Medulla oblongata (tissue), 1 donor: ENCODE measurements at regions not wholly inside any gene's neighbourhood (a gene's known extent, or its start where the extent isn't known, plus 50 kb on each side); places are given as distances from the start of the nearest gene placed in this dataset.

ENCODE experiments used
- DNase-seq: peaks from one replicate; pipeline ENCODE4 v3.0.0-alpha.2; 2015; ENCODE audit errors: extremely low spot score

DNA sequence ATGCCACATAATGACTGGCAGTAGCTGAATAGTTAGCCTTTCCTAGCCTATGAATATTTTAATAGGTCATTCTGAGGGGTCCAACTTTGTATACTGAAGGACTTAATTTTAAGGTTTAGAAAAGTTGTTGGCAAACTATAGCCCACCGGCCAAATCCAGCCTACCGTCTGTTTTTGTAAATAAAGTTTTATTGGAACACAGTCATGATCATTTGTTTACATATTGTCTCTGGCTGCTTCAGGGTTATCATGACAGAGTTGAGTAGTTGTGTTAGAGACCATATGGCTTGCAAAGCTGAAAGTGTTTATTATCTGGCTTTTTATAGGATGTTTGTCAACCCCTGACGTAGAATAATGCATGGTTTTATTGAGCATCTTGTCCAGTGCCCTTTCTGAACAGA is 73.4 kb downstream of the NTMT2 start:
- DNase-seq: no peak

DNA sequence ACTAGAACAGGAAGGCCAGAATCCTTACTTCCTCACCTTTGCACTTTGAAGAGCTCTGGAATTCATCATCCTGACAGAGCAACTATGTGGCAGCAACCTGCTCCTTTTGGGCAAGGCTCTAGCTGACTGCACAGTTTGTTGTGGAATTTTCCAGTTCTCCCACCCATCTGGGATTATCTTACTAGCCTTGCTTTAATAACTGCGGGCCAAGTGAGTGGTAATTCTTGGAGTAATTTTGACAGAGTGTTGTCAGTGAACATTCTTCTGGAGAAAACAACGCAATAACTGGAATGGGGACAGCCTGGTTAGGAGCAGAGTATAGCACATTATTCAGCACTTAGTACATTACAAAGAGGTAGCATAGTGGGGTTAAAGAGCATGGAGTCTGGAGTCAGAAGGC is 75.3 kb downstream of the NTMT2 start:
- no peak for DNase-seq

DNA sequence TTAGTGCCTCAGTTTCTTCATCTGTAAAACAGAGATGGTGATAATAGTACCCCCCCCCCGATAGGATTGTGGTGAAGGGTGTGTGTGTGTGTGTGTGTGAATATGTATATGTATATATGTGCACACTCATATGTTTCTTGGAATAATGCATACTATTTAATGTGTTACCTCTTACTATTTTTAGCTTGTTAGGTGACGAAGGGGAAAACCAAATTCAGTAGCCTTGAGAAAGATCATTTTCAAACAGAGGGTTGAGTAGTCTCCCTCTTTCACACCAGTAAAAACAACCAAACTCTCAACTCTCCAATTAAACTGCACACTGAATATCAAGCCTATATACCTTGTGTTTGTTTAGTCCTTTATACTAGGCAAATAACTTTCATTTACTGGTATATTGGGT is 75.7 kb downstream of the NTMT2 start:
- no peak for DNase-seq

DNA sequence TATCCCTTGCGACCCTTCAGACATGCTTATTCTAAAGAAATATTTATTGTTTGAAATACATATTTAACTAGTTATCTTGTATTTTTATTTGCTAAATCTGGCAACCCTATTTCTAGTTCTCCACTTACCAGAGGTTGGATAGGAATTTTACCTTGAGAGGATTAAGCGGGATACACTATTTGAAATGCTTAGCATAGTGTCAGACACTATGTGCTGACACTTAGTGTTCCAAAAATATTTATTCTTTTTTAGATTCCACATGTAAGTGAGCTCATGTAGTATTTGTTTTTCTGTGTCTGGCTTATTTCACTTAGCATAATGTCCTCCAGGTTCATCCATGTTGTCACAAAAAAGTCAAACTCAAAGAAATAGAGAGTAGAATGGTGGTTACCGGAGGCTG is 78.7 kb downstream of the NTMT2 start:
- DNase-seq: no peak

DNA sequence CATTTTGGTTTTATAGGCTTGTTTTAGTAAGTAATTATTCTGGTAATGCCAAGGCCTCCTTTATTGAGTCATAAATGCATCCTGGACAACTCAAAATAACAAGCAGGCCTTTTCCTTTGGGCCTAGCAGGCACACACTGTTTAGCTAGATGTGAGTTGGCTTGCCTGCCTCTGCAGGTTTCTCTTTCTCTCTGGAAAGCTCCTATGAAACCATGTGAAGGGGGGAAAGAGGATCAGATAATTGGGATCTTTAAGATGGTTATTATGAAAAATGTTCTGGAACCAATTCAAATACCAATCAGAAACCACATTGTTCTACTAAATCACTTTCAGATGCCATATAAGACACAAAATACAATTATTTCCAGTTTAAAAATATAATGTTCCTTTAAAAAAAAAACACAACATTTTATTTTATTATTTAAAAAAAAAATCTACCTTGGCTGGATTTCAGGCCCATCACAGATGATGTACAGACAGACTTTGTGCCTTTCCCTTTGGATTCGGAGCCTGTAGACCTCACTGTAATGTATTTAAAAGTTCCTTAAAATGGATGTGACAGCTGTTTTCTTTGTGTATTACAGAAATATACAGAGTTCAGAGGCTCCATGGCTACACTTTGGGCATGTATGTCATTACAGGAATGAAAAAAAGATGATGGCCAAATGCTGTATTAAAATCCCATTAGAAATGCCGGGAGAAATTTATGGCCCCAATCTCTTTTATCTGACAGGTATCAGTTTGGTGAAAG is 80.2 kb downstream of the NTMT2 start:
- DNase-seq: no peak

DNA sequence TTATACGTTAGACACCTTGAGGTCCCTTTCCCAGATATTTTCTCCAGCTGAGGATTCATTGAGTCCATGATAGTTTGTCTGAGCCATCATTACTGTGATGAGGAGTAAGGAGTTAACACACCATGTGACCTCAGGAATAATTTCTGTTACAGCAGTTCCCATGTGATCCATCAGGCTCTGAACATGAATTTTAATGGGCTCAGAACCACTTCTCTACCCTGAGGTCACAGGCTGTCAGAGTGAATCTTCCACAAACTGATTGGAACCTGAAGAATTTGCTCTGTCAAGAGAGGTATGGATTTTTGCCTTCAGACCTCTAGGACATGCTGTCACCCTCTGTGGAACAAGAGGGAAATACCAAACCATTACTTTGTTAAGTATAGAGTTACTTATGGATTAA is 81.0 kb downstream of the NTMT2 start:
- DNase-seq: no peak

DNA sequence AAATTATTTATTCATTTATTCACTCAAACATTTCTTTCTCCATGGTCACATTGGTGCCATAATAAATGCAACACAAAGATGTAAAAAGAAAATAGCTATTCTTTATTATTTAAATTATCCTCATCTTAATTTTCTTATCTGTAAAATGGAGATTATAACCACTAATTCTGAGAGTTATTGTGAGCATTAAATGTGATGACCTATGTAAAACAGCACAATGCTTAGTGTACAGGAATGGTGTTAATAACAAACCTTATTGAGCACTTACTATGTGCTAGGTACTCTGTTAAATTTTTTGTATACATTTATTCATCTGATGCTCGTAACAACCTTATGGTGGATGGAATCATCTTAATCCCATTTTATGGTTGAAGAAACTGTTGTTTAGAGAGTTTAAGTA is 84.6 kb downstream of the NTMT2 start:
- DNase-seq: no peak

DNA sequence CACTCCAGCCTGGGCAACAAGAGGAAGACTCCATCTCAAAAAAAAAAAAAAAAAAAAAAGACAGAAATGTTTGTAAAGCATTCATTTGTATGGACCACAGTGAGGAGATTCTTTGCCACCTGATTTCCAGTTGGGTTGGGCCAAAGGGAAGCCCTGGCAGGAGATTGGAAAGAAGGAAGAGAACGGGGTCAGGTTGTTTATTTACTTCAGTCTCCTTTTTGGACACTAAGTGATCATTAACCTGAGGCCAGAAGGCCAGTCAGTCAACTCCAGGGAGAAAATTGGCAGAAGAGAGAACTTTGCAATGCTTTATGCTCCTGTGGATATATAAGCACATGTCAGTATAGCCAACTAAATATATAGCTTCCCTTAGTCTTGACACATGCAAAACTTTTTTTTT is 85.9 kb downstream of the NTMT2 start:
- no peak for DNase-seq

DNA sequence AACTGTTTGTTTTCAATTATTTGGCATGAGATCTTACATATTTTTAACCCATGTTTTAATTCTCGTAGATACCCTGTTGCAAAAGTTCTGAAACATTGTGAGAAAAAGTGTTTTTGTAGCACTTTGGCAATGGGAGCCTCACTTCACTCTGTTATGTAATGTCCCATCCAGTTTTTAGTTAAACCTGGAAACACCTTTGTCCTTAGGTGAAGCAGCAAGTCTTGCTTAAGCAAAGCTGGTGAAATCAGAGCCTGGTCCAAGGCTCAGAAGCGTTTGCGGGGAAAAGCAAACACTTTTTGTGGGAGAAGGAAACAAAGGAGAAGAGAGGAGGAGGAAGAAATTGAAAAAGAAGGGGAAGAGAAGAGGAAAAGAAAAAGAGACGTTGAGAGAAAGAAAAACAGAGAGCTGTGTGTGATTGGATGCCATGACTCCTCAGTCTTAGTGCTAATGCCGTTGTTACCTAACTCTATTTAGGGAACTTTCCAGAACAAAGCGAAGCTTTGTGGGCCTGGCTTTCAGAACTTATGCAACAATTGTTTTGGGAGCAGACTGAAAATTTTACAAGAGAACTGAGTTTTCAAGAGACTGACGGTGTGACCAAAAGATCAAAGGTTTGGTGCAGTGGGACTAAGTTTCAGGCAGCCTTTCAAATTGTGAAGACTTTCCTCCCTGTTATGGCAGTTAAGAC is 93.1 kb downstream of the NTMT2 start:
- no peak for DNase-seq

DNA sequence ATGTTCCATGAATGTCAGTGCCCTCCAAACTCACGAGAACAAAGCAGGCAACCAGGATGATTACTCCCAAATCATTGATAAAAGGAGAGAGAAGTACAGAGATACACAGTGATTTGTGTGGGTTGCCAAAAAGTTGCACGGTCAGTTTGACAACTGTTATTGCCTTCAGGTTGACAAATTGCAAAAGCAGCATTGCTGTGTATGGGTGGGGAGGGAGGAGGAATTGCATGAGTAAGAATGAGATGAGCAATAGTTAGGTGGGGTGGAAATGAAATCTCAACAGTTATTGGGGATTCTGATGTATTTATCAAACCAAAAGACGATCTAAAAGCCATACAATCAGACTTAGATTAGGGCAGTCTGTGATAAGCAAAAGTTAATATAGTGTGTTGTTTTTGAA is 93.7 kb downstream of the NTMT2 start:
- no peak for DNase-seq

DNA sequence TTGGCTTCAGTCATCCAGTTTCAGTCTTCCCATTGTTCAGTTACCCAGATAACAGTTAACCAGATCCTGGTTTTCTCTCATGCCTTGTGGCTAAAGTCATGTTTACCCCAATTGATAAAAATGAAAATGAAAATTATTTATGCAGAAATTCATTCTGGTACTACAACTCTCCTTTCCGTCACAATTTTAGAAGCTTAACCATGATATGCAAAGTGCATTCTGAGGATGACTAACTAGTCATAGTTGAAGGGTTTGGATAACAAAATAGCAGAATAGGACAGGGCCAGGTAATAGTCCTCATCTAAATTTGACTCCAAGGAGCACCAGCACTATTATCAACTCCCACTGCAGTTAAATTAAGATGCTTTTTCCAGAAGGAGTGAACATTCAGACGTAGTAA is 94.7 kb downstream of the NTMT2 start:
- DNase-seq: no peak

DNA sequence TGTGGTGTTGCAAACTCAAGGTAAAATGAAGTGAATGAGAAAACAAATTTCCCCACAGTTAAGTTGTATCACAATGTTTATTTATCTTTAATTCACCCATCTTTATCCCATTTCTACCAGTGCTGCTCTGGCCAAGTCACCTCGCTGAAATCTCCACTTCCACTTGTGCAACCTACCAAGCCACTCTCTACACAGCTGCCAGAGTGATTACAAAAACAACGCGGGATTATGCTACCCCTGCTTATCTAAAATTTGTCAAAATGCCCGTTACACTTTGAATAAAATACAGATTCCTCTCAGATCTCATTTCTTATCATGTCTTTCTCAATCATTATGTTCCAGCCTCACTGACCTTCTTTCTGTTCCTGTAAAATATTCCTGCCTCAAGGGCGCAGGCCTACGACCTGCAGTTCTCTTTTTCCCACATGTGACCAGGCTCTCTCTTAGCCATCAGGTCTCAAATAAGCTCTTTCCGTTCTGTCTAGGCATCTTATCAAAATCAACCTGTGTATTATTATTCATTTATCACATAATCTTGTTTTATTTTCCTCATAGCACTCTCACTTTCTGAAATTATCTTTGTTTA is 95.6 kb downstream of the NTMT2 start:
- DNase-seq: no peak

DNA sequence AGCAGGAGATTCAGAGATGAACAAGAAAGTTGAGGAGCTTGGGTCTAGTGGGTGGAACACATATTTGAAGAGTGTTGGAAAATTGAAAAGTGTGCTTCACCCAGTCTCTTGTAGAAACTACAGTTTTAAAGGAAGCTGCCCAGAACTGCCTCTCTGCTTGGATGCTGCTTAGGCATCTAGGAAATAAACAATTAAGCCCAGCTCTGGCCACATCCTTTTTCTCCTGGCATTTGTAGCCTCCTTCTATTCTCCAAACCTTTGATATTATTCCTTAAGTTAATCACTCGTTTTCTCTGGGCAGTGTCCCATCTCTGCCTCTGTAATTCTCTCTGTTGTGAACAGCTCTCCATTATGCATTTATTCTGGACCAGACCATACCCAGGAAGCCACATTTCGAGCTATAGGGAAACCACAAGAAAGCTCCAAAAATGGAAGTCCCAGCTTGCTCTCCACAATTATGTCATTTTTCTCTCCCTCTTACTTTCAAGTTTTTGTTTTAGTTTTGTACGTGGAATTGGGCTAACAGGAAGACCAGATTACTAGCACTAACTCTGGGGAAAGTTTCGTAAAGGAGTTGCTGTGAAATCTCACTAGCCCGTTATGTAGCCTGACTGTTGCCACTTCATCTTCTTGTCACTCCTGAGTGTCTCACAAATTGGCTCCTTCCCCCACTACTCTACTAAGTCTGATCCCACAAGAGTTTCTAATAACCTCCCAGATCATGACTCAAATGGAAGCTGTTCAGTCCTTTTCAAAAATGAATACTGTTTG is 102.2 kb downstream of the NTMT2 start:
- DNase-seq: no peak

DNA sequence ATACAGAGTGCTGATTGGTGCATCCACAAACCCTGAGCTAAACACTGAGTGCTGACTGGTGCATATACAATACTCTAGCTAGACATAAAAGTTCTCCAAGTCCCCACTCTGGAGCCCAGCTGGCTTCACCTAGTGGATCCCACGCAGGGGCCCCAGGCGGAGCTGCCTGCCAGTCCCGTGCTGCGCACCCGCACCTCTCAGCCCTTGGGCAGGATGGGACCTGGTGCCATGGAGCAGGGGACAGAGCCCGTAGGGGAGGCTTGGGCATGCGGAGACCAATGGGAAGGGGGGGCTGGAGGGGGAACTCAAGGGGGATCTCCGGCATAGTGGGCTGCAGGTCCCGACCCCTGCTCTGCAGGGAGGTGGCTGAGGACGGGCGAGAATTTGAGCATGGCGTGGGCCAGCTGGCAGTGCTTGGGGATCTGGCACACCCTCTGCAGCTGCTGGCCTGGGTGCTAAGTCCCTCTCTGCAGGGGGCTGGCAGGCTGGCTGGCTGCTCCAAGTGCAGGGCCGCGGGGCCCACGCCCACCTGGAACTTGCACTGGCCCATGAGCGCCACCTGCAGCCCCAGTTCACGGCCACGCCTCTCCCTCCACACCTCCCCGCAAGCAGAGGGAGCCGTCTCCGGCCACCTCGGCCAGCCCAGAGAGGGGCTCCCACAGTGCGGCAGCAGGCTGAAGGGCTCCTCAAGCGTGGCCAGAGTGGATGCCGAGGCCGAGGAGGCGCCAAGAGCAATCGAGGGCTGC is 104.9 kb downstream of the NTMT2 start:
- no peak for DNase-seq

DNA sequence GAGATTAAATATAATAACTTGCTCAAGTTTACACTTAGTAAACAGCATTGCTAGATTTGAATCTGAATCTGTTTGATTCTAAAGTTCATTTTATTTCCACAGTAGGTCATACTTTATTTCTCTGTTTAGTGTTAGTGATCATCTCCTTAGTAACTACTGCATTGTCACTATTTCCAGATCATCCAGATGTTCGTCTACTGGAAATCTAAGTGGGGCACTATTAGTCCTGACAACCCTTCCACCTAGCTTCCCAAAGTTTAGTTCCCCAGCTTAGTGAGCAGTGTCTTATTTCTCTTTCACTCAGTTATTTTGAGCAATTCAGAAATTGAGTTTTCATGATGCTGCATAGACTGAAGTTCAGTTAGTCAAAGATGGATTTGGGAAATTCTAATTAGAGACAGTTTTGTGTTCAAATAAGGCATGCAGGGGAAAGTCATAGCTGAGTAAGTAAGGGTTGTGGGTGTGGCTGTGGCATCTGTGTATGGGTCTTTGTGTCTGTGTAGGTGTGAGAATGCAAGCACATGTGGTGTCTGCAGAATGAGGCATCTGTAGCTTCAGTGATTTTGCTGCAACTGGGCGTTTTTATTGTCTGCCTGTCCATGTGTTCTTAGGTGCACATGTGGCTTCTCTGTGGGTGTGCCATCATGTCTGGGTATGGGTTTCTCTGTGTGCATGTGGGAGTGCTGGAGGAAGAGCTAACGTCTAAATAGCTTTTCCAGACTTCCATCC is 107.3 kb downstream of the NTMT2 start:
- no peak for DNase-seq

DNA sequence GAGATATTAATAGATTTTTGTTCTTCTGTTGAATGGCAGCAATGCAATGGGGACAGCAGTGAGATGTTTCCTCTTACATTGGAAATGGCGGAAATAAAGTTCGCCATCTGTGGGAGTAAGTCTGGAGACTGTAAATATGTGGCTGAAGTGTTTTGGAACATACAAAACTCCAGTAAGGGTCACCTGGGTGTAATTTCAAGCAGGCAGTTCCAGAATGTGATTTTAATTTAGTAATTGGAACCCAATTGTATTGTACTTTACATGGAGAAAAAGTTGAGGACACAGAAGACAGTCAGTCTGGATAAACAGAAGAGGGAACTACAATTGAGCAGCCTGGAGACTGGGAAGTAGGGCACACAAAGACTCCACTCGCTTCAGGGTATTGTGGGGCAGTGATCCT is 108.6 kb downstream of the NTMT2 start:
- no peak for DNase-seq

DNA sequence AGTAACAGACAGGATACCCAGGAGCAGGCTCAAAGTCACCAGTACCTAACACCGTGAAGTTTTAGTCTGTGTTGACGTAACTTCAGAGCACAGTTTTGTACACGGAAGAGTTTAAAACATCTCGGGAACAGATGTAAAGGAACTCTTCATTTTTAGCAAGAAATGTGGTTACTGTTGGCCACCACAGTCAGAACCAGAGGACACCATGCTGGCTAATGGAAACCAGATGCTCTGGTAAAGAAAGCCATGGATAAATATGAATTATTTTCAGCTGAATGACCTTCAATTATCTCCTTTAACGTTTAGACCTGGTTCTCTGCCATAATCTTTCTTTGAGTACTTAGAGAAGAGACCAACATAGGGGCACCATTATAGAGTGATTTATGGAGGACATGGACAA is 115.9 kb downstream of the NTMT2 start:
- DNase-seq: no peak

DNA sequence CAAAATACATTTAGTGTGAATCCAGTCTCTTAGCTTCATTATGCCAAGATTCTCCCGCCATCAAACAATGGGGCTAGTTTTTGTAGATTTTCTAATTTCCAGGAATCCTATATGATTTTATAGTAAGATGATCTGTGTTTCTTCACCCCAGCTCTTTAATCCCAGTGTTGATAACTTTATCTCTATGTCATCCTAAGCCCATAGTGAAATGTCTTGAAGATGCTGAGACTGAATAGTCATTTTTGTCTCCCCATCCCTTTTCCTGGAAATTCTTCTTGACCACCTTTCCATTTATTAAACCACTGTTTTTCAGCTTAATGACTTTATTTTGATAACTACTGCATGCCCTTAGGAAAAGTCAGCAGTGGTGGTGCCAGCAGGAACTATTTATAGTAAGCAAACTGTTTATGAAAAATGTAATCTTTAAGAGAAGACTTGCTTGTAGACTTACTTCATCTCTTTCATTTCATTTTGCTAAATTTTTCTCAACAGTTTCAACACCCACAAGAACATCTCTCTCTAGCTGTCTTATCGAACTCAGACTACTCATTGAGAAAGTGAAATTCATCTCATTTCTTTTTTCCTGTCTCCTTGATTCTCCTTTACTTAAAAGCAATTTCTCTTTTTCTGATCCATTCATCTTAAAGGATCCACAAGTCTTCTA is 116.6 kb downstream of the NTMT2 start:
- DNase-seq: no peak

DNA sequence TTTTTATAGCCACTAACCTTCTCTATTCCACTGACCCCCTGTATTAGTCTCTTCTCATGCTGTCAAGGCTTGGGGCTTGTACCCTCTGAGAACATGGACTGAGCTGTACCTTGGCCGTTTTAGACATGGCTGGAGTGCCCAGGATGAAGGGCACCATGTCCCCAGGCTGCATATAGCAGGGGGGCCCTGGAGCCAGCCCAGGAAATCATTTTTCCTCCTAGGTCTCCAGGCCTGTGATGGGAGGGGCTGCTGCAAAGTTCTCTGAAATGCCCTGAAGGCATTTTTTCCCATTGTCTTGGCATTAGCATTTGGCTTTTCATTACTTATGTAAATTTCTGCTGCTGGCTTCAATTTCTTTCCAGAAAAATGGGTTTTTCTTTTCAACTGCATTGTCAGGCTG is 119.5 kb downstream of the NTMT2 start:
- DNase-seq: no peak

DNA sequence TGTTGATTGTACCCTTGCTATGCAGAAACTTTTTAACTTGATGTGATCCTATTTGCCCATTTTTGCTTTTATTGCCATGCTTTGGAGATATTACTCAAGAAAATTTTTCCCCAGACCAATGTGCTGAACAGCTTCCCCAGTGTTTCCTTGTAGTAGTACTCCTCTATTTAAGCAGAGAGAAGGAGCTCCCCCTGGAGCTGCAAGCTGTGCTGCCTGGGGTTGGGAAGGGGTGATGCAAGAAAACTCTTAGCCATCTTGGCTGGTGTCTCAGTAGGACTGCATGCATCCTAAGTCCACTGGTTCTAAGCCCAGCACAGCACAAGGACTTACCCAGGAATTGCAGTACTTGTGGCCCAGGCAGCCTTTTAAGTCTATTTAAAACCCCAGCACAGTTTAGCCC is 121.6 kb downstream of the NTMT2 start:
- no peak for DNase-seq
